Subcutaneous abdominal adipose tissue (tissue), 5 donors: ENCODE measurements at regions not wholly inside any gene's neighbourhood (a gene's known extent, or its start where the extent isn't known, plus 50 kb on each side); places are given as distances from the start of the nearest gene placed in this dataset.

Experiments
- H3K27ac ChIP-seq: one replicate; pipeline ENCODE4 v1.7.0; 2013; ENCODE audit warnings: low read depth, mild to moderate bottlenecking, inconsistent platforms, low read length, moderate library complexity
- H3K27me3 ChIP-seq, 5 donors: one replicate each; pipeline ENCODE4 v1.7.0; 2013; ENCODE audit warnings: low read length in 5 of 5, inconsistent platforms in 1 of 5; ENCODE audit not compliant: control insufficient read depth in 5 of 5, insufficient read depth in 4 of 5
- H3K36me3 ChIP-seq, 5 donors: one replicate each; pipeline ENCODE4 v1.7.0; 2013; ENCODE audit warnings: low read length in 5 of 5; ENCODE audit not compliant: control insufficient read depth in 5 of 5, insufficient read depth in 5 of 5
- H3K4me1 ChIP-seq, 5 donors: one replicate each; pipeline ENCODE4 v1.7.0; 2013; ENCODE audit warnings: low read length in 5 of 5, mild to moderate bottlenecking in 3 of 5, moderate library complexity in 1 of 5; ENCODE audit not compliant: control insufficient read depth in 5 of 5, insufficient read depth in 5 of 5
- H3K4me3 ChIP-seq, 5 donors: one replicate each; pipeline ENCODE4 v1.7.0; 2013; ENCODE audit warnings: low read length in 5 of 5, low read depth in 1 of 5
- H3K9ac ChIP-seq, 5 donors: one replicate each; pipeline ENCODE4 v1.7.0; 2013; ENCODE audit warnings: low read length in 5 of 5, mild to moderate bottlenecking in 4 of 5, moderate library complexity in 3 of 5
- H3K9me3 ChIP-seq, 5 donors: one replicate each; pipeline ENCODE4 v1.7.0; 2013; ENCODE audit warnings: low read length in 5 of 5; ENCODE audit not compliant: control insufficient read depth in 5 of 5
- donor health status: healthy.
- donor health status: healthy.
- donor health status: healthy.
- donor health status: healthy.
- donor health status: healthy.

DNA sequence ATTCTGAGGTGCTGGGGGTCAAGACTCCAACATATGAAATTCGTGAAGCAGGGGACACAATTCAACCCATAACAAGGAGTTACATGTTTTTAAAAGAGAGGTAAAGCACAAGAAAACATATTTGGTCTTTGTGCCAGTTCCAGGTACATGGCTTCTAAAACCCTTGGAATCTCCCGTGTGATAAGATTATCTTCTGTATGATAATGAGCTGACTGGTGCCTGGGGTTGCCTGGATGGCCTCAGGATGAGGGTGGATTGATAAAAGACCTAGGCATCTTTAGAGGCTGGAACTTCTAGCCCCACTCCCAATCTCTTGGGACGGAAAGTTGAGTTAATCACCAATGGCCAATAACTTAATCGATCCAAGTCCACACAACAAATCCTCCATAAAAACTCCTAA, 87.0 kb downstream of the FAM217A start:
- Histone ChIP-seq H3K9ac (no peak overlapping the region), H3K27ac (no peak overlapping the region)

DNA sequence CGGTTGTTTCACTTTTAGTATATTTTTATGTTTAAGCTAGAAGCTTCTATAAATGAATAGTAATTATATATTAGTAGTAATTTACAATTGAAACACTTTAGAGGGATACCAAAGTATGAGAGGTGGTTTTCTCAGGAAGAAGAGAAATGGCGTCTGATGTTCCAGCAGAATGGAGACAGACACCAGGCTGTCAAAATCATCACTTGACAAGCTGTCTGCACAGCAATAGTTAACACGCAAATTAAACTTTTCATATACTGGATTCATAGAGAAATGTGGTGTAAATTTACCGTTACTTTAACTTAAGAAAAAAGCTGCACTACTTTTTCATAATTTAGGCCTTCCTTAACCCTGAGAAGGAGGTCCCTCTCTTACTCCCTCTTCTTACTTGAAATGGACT, 82.6 kb downstream of the FAM217A start:
- Histone ChIP-seq H3K9ac (no peak overlapping the region), H3K4me1 (peaks cover 0 to 10% (median 3%) of the 10 kb centered on the region in 5 donors), H3K27me3 (no peaks in the 10 kb centered on the region), H3K36me3 (no peaks in the 10 kb centered on the region), H3K27ac (no peak overlapping the region), H3K9me3 (no peaks in the 10 kb centered on the region), H3K4me3 (no peak overlapping the region)

More for the DNA sequence above, 87.0 kb downstream of the FAM217A start:
- H3K4me3 ChIP-seq, result no peak overlapping the region
- H3K27me3 ChIP-seq, result no peaks in the 10 kb centered on the region
- peaks cover 0 to 20% (median 15%) of the 10 kb centered on the region in 5 donors for H3K4me1 ChIP-seq
- no peaks in the 10 kb centered on the region for H3K9me3 ChIP-seq
- H3K36me3 ChIP-seq, result peaks cover 0 to 4% (median 0%) of the 10 kb centered on the region in 5 donors

DNA sequence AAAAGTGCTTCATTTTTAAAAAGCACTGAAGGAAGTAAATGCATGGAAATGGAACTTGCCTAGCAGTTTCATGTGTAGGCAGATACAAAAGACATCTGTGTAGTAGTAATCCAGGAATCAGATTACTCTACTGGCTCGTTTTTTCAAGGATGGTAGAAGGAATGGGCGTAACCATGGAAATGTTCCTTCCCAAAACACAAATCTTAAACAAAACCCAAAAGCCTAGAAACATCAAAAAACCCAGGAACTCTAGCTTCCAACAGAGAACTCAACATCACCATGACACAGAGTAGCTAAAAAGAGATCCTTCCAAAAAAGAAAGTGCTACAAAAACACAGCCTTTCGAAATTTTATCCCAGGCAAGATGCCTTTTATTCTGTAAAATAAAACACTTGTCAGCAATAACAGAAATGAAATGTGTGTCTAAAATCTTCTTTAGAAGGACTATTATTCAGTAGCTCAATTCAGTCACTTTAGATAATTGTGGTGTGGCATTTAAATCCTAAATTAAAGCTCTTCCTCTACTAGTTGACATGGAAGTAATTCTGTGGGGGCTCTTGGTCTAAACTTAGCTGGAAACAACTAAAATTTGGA, 81.7 kb downstream of the FAM217A start:
- Histone ChIP-seq H3K27ac (no peak overlapping the region), H3K9ac (no peak overlapping the region), H3K27me3 (no peaks in the 10 kb centered on the region), H3K36me3 (no peaks in the 10 kb centered on the region), H3K9me3 (no peaks in the 10 kb centered on the region), H3K4me3 (no peak overlapping the region), H3K4me1 (peaks cover 0 to 10% (median 3%) of the 10 kb centered on the region in 5 donors)

DNA sequence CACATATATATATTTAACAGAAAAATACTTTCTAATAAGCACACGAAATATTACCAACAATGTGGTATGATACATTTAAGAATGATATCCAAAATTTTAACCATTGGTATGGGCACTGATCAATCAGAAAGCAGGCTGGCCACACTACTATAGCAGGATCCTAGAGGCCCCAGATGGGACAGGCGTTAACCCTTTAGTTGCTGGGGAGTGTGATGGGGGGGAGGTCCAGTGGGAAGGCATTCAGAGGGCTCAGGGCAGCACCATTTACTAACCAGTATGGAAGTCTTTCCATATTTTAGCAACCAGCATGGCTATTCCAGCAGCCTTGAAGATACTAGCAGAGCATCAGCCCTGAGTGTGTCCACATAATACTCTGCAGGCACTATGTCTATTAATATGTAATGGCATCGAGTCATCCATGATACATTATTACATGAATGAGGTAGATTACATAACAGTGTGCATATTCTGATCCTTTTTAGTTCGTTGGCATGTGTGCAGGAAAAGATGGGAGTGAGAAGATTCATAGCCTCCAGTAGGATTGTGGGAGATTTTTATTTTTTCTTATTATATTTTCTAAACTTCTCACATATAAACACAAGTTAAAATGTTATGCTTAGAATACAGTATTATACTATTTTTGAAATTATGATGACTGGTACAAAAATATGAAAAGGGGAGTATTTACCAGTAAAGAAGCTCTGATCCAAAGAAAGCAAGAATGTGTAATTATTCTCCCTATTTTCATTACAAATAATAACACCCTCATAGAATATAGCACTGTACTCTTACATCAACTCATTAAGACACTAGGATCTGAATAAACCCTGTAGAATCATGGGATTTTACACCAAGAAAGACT, 78.9 kb downstream of the FAM217A start:
- Histone ChIP-seq H3K27me3 (no peaks in the 10 kb centered on the region), H3K4me1 (peaks cover 0 to 10% (median 3%) of the 10 kb centered on the region in 5 donors), H3K27ac (no peak overlapping the region), H3K9ac (no peak overlapping the region), H3K4me3 (no peak overlapping the region), H3K36me3 (peaks cover 0 to 5% (median 0%) of the 10 kb centered on the region in 5 donors), H3K9me3 (no peaks in the 10 kb centered on the region)

DNA sequence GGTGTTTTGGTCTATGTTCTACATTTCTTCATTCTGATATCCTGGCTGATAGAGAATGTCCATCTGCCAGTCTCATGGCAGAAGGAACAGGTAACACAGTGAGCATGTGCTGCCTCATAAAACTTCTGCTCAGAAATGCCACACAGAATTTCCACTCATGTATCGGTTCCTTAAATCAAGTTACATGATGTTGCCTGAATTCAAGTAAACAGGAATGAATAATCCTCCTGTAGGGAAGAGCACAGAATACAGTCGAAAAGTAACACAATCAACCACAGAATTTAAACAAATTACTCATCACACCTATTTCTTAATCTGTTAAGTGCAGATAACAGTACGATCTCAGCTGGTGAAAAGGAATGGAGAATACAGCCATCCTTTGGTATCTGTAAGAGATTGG, 74.7 kb downstream of the FAM217A start:
- H3K4me3 ChIP-seq, result no peak overlapping the region
- peak overlapping the region in 1 of 5 donors; percentile 25 for H3K9ac ChIP-seq
- H3K9me3 ChIP-seq, result no peaks in the 10 kb centered on the region
- no peaks in the 10 kb centered on the region for H3K27me3 ChIP-seq
- peaks cover 0 to 5% (median 0%) of the 10 kb centered on the region in 5 donors for H3K4me1 ChIP-seq
- H3K27ac ChIP-seq, result no peak overlapping the region
- H3K36me3 ChIP-seq, result peaks cover 0 to 5% (median 0%) of the 10 kb centered on the region in 5 donors

DNA sequence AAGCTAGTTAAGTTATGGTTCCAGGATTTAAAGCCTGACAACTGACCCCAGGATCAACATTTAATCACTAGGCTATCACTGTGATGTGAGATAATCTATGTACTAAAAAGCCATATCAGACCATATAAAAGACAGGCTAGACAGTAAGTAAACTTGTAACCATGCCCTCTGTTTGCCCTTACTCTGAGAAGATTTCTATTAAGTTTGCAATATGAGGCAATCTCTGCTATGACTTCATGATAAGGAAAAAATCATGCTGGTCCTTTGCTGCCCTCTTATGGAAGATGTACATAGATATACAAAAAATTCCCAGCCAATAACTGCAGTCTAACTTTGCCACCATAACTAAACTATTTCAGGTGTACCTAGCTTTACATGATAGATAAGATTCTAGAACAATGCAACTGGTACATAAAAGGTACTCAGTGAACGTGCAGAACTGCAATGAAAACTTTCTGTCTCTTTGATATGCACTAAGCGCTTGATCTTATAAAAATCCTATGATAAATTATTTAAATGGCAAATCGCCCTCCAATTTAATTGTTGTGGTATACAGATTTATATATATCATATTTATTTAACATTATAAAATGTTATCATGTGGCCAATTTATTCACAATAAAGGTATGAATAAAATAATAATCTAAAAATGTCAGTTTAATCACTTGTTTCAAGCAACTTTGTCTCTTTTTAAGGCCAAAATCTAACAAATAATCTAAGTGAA, 70.5 kb downstream of the FAM217A start:
- Histone ChIP-seq H3K4me3 (no peak overlapping the region), H3K9me3 (no peaks in the 10 kb centered on the region), H3K27ac (peak overlapping the region; percentile 27), H3K4me1 (peaks cover 0 to 23% (median 12%) of the 10 kb centered on the region in 5 donors), H3K36me3 (peaks cover 0 to 5% (median 0%) of the 10 kb centered on the region in 5 donors), H3K9ac (peak overlapping the region in 2 of 5 donors; percentile 2 to 75), H3K27me3 (no peaks in the 10 kb centered on the region)

DNA sequence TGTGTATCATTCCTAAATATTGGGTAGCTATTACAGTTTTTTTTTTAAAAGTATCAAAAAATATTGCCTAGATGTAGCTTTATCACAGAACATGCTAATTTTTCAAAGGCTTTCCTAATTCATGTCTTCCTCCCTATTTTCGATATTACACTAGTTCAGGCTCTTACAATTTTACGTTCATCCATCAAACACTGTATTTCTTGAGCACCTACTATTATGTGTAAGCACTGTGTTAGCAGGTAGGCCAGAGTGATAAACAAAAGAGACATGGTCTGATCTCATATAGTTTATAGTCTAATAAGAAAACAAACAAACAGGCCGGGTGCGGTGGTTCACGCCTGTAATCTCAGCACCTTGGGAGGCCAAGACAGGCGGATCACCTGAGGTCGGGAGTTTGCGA, 69.5 kb downstream of the FAM217A start:
- H3K27ac ChIP-seq, result no peak overlapping the region
- no peaks in the 10 kb centered on the region for H3K36me3 ChIP-seq
- H3K9me3 ChIP-seq, result no peaks in the 10 kb centered on the region
- H3K27me3 ChIP-seq, result no peaks in the 10 kb centered on the region
- peak overlapping the region in 1 of 5 donors; percentile 35 for H3K9ac ChIP-seq
- no peak overlapping the region for H3K4me3 ChIP-seq
- peaks cover 0 to 23% (median 12%) of the 10 kb centered on the region in 5 donors for H3K4me1 ChIP-seq

DNA sequence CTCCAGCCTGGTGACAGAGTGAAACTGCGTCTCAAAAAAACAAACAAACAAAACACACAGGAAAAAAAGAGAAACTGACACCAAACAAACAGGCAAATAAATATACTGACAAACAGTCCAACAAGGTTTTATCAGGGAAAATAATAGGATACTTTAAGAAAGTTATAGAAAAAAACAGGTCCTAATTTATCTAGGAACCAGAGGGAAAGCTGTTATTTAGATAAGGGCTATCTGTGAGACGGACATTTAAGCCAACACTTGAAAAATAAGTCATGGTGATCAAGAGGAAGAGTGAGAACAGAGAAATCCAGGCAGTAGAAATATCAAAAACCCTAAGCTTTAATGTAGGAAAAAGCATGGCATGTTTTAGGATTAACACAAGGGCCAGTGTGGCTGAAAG, 68.9 kb downstream of the FAM217A start:
- Histone ChIP-seq H3K9me3 (no peaks in the 10 kb centered on the region), H3K4me1 (peaks cover 0 to 23% (median 12%) of the 10 kb centered on the region in 5 donors), H3K4me3 (no peak overlapping the region), H3K27me3 (no peaks in the 10 kb centered on the region), H3K36me3 (no peaks in the 10 kb centered on the region), H3K9ac (no peak overlapping the region), H3K27ac (no peak overlapping the region)

DNA sequence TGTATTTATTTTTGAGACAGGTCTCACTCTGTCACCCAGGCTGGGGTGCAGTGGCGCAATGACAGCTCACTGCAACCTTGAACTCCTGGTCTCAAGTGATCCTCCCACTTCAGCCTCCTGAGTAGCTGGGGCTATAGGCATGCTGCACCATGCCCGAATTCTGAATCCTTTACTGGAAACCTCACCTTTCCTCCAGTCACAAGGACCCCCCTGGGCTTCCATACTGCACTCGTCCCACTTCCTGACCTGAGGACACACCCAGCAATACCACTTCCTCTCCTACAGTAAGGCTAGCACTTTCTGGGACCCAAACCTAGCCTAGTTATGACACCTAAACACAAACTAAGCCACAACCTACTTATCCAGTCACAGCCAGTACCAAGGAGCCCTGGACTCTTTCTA, 68.2 kb downstream of the FAM217A start:
- no peaks in the 10 kb centered on the region for H3K9me3 ChIP-seq
- peaks cover 0 to 23% (median 12%) of the 10 kb centered on the region in 5 donors for H3K4me1 ChIP-seq
- H3K36me3 ChIP-seq, result no peaks in the 10 kb centered on the region
- H3K27ac ChIP-seq, result no peak overlapping the region
- no peaks in the 10 kb centered on the region for H3K27me3 ChIP-seq
- H3K9ac ChIP-seq, result no peak overlapping the region
- H3K4me3 ChIP-seq, result no peak overlapping the region

DNA sequence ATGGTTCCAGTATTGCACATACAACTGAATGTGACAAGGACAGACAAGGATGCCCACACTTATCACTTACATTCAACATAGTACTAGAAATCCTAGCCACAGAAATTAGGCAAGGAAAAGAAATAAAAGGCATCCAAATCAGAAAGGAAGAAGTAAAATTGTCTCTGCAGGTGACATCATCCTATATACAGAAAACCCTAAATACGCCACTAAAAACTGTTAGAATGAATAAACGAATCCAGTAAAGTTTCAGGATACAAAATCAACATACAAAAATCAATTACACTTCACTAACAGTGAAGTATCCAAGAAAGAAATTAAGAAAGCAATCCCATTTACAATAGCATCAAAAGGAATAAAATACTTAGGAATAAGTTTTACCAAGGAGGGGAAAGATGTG, 66.1 kb downstream of the FAM217A start:
- H3K4me1 ChIP-seq, result peaks cover 0 to 32% (median 22%) of the 10 kb centered on the region in 5 donors
- H3K27ac ChIP-seq, result no peak overlapping the region
- no peaks in the 10 kb centered on the region for H3K9me3 ChIP-seq
- no peaks in the 10 kb centered on the region for H3K27me3 ChIP-seq
- no peak overlapping the region for H3K9ac ChIP-seq
- no peak overlapping the region for H3K4me3 ChIP-seq
- no peaks in the 10 kb centered on the region for H3K36me3 ChIP-seq
